Fibroblast of lung (primary cell): ENCODE measurements at regions not wholly inside any gene's neighbourhood (a gene's known extent, or its start where the extent isn't known, plus 50 kb on each side); places are given as distances from the start of the nearest gene placed in this dataset.
"Not testable (repeated sequence)": the region's sequence is repeated elsewhere in the genome, so short reads cannot be mapped to it uniquely, and the experiment has no call there.

ENCODE experiments used
- DNase-seq, 2 donors: peaks; one replicate each; pipeline versions ENCODE4 v3.0.0 to v3.0.0-alpha.2; 2010; ENCODE audit warnings: low read depth in 2 of 2
- H2AFZ ChIP-seq: 2 replicates; pipeline ENCODE4 v1.5.1; 2012; ENCODE audit warnings: low read length, control low read depth, inconsistent platforms
- H3K27ac ChIP-seq: 2 replicates; pipeline ENCODE4 v1.5.1; 2011; ENCODE audit warnings: low read length, control low read depth; ENCODE audit not compliant: insufficient read depth
- H3K27me3 ChIP-seq: 2 replicates; pipeline ENCODE4 v1.5.1; 2011; ENCODE audit warnings: mild to moderate bottlenecking, low read length; ENCODE audit not compliant: control insufficient read depth, insufficient read depth
- H3K36me3 ChIP-seq: 2 replicates; pipeline ENCODE4 v1.5.1; 2011; ENCODE audit warnings: low read length; ENCODE audit not compliant: control insufficient read depth, insufficient read depth
- H3K4me1 ChIP-seq: 2 replicates; pipeline ENCODE4 v1.5.1; 2011; ENCODE audit warnings: low read length; ENCODE audit not compliant: control insufficient read depth, insufficient read depth; ENCODE audit errors: extremely low read depth
- H3K4me2 ChIP-seq: 2 replicates; pipeline ENCODE4 v1.5.1; 2011; ENCODE audit warnings: low read length, control low read depth; ENCODE audit not compliant: insufficient read depth; ENCODE audit errors: extremely low read depth
- H3K4me3 ChIP-seq, 4 experiments: fragments of 200-600 bp in 1 of 4; sonication (generic) in 1 of 4; replicated peaks in 1 of 4; 2 replicates each; pipeline ENCODE4 v1.5.1; 2011 to 2016; ENCODE audit warnings: low read length in 4 of 4, low read depth in 3 of 4, mild to moderate bottlenecking in 3 of 4, control low read depth in 2 of 4, inconsistent platforms in 1 of 4, mixed read lengths in 1 of 4; ENCODE audit not compliant: insufficient read depth in 1 of 4; ENCODE audit errors: control extremely low read depth in 1 of 4
- H3K79me2 ChIP-seq: 2 replicates; pipeline ENCODE4 v1.5.1; 2012; ENCODE audit warnings: mild to moderate bottlenecking, low read length, inconsistent platforms; ENCODE audit not compliant: control insufficient read depth, insufficient read depth
- H3K9ac ChIP-seq: 2 replicates; pipeline ENCODE4 v1.5.1; 2011; ENCODE audit warnings: mild to moderate bottlenecking, low read length, control low read depth; ENCODE audit not compliant: insufficient read depth
- H3K9me3 ChIP-seq: 2 replicates; pipeline ENCODE4 v1.5.1; 2012; ENCODE audit warnings: low read depth, low read length; ENCODE audit not compliant: control insufficient read depth, insufficient read depth
- H4K20me1 ChIP-seq: 2 replicates; pipeline ENCODE4 v1.5.1; 2011; ENCODE audit warnings: low read length; ENCODE audit not compliant: control insufficient read depth, insufficient read depth; ENCODE audit errors: extremely low read depth
- EZH2 ChIP-seq: IDR thresholded peaks from 2 replicates; pipeline ENCODE4 v1.5.1; 2012; ENCODE audit warnings: low read length, control low read depth, mild to moderate bottlenecking; ENCODE audit errors: missing control alignments
- TF ChIP-seq, protein P1 (sequence below), 2 donors: IDR thresholded peaks in 1 of 2; conservative IDR thresholded peaks in 1 of 2; 1 replicate in 1 of 2; 2 replicates in 1 of 2; pipeline ENCODE4 v1.5.1; 2011 to 2012; ENCODE audit warnings: low read length in 2 of 2, control low read depth in 1 of 2, inconsistent platforms in 1 of 2, low read depth in 1 of 2, mild to moderate bottlenecking in 1 of 2

GRCh38 chr5:125992050-125992449, 431.2 kb upstream of the GRAMD2B start:
- Histone ChIP-seq H3K27ac (no peak overlapping the region), H2AFZ (no peak overlapping the region), H3K4me2 (no peak overlapping the region), H3K27me3 (no peaks in the 10 kb centered on the region), H4K20me1 (no peaks in the 10 kb centered on the region), H3K4me3 (no peak overlapping the region), H3K4me1 (no peaks in the 10 kb centered on the region), H3K79me2 (no peaks in the 10 kb centered on the region), H3K9me3 (no peaks in the 10 kb centered on the region), H3K9ac (no peak overlapping the region), H3K36me3 (no peaks in the 10 kb centered on the region)
- no peak for DNase-seq
- TF ChIP-seq EZH2 = no peak
- TF ChIP-seq, protein P1, sequence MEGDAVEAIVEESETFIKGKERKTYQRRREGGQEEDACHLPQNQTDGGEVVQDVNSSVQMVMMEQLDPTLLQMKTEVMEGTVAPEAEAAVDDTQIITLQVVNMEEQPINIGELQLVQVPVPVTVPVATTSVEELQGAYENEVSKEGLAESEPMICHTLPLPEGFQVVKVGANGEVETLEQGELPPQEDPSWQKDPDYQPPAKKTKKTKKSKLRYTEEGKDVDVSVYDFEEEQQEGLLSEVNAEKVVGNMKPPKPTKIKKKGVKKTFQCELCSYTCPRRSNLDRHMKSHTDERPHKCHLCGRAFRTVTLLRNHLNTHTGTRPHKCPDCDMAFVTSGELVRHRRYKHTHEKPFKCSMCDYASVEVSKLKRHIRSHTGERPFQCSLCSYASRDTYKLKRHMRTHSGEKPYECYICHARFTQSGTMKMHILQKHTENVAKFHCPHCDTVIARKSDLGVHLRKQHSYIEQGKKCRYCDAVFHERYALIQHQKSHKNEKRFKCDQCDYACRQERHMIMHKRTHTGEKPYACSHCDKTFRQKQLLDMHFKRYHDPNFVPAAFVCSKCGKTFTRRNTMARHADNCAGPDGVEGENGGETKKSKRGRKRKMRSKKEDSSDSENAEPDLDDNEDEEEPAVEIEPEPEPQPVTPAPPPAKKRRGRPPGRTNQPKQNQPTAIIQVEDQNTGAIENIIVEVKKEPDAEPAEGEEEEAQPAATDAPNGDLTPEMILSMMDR (conservative IDR thresholded peaks at IDR 0.05 in 1 of 2, IDR thresholded peaks at IDR 0.05 in 1 of 2; ENCODE audit: low read depth in 1 of 2, low read length in 2 of 2) = no peak

DNA sequence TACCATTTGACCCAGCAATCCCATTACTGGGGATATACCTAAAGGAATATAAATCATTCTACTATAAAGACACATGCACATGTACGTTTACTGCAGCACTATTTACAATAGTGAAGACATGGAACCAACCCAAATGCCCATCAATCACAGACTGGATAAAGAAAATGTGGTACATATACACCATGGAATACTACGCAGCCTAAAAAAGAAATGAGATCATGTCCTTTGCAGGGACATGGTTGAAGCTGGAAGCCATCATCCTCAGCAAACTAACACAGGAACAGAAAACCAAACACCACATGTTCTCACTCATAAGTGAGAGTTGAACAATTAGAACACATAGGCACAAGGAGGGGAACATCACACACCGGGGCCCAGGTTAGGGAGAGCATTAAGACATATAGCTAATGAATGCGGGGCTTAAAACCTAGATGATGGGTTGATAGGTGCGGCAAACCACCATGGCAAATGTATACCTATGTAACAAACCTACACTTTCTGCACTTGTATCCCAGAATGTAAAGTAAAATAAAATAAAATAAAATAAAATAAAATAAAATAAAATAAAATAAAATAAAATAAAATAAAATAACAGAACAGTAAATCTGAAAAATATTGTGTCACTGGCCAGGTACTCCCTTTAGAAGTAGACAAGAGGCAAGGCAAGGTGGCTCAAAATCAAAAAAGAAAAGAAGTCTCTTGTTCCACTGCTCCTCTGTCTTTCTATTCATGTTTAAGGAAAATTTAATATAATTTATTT, 423.8 kb upstream of the GRAMD2B start:
- not testable (repeated sequence) for DNase-seq, H3K27me3 ChIP-seq, H4K20me1 ChIP-seq, H3K9ac ChIP-seq, H3K4me3 ChIP-seq, H3K4me2 ChIP-seq, H3K4me1 ChIP-seq, H3K36me3 ChIP-seq, H2AFZ ChIP-seq, H3K27ac ChIP-seq, H3K79me2 ChIP-seq, H3K9me3 ChIP-seq

GRCh38 chr5:126000507-126000906, 422.7 kb upstream of the GRAMD2B start:
- Histone ChIP-seq H4K20me1 (no peaks in the 10 kb centered on the region), H3K79me2 (no peaks in the 10 kb centered on the region), H3K36me3 (no peaks in the 10 kb centered on the region), H3K27ac (no peak overlapping the region), H3K4me3 (no peak overlapping the region), H3K27me3 (no peaks in the 10 kb centered on the region), H3K4me1 (peaks cover 6% of the 10 kb centered on the region), H3K9me3 (no peaks in the 10 kb centered on the region), H2AFZ (no peak overlapping the region), H3K9ac (no peak overlapping the region), H3K4me2 (no peak overlapping the region)
- TF ChIP-seq EZH2 = no peak
- TF ChIP-seq, protein P1 (conservative IDR thresholded peaks at IDR 0.05 in 1 of 2, IDR thresholded peaks at IDR 0.05 in 1 of 2; ENCODE audit: low read depth in 1 of 2, low read length in 2 of 2) = no peak
- DNase-seq = no peak
